ENCODE measurements at regions not wholly inside any gene's neighbourhood (a gene's known extent, or its start where the extent isn't known, plus 50 kb on each side); places are given as distances from the start of the nearest gene placed in this dataset.

GRCh38 chr10:24012249-24012803 lies 196.6 kb upstream of the KIAA1217 start:
- BruUV-seq (replicated peaks), result no TSS peak
- POLR2A ChIA-PET (ENCODE audit: unreplicated experiment), result no interaction called here
- intact Hi-C loops (cut with micrococcal nuclease; ENCODE audit: unreplicated experiment), result no loop called here
- H2AFZ ChIP-seq, result no peak overlapping the region
- H3K27ac ChIP-seq, result no peak overlapping the region
- no peaks in the 10 kb centered on the region for H3F3A ChIP-seq (ENCODE audit: insufficient read depth, low read depth)
- H3K36me3 ChIP-seq (ENCODE audit: low read depth), result no peaks in the 10 kb centered on the region
- no peaks in the 10 kb centered on the region for H3K79me2 ChIP-seq (ENCODE audit: low read depth)
- no peak overlapping the region for H3K4me2 ChIP-seq
- CTCF ChIA-PET, result no interaction called here
- H3K27me3 ChIP-seq (ENCODE audit: insufficient read depth, low read depth), result no peaks in the 10 kb centered on the region
- no peaks in the 10 kb centered on the region for H3K9me3 ChIP-seq (ENCODE audit: insufficient read depth, low read depth)
- H4K20me1 ChIP-seq (ENCODE audit: insufficient read depth), result no peaks in the 10 kb centered on the region
- no peak overlapping the region for H3K4me3 ChIP-seq
- H3K4me1 ChIP-seq (replicated peaks; ENCODE audit: insufficient read depth), result no peaks in the 10 kb centered on the region
- DNase-seq, result no peak
- H3K9me2 ChIP-seq (ENCODE audit: insufficient read depth), result no peaks in the 10 kb centered on the region
- TF ChIP-seq EZH2 (IDR thresholded peaks at IDR 0.05; ENCODE audit: low read depth) (no peak), CTCF (conservative IDR thresholded peaks at IDR 0.05) (no peak)

- Histone ChIP-seq H3K4me1 (replicated peaks; ENCODE audit: insufficient read depth) (0 out of 2 replicates have a peak, but pooled peaks cover 4% of the 10 kb centered on the region), H3K79me2 (ENCODE audit: low read depth) (no peaks in the 10 kb centered on the region), H3F3A (ENCODE audit: insufficient read depth, low read depth) (no peaks in the 10 kb centered on the region), H4K20me1 (ENCODE audit: insufficient read depth) (no peaks in the 10 kb centered on the region), H3K4me2 (no peak overlapping the region), H3K27ac (no peak overlapping the region), H3K9me2 (ENCODE audit: insufficient read depth) (no peaks in the 10 kb centered on the region), H3K4me3 (no peak overlapping the region), H2AFZ (no peak overlapping the region), H3K9me3 (ENCODE audit: insufficient read depth, low read depth) (no peaks in the 10 kb centered on the region), H3K27me3 (ENCODE audit: insufficient read depth, low read depth) (no peaks in the 10 kb centered on the region), H3K36me3 (ENCODE audit: low read depth) (no peaks in the 10 kb centered on the region)
- DNase-seq, result no peak
- no TSS peak for BruUV-seq (replicated peaks)
- TF ChIP-seq EZH2 (IDR thresholded peaks at IDR 0.05; ENCODE audit: low read depth), result no peak
- no peak for TF ChIP-seq CTCF (conservative IDR thresholded peaks at IDR 0.05)
- intact Hi-C loops (cut with micrococcal nuclease; ENCODE audit: unreplicated experiment), result no loop called here
- ChIA-PET POLR2A (ENCODE audit: unreplicated experiment) (no interaction called here), CTCF (interaction anchor here (0.6 kb wide), 1 partner anchor 11 kb away, joined by 3 read pairs; no protein-coding TSS in a partner anchor)
Measured at GRCh38 chr10:24027107-24027506, 181.8 kb upstream of the KIAA1217 start.

GRCh38 chr10:24034571-24034970 lies 174.4 kb upstream of the KIAA1217 start:
- DNase-seq, result no peak
- Histone ChIP-seq H3K79me2 (ENCODE audit: low read depth) (no peaks in the 10 kb centered on the region), H3K9me3 (ENCODE audit: insufficient read depth, low read depth) (no peaks in the 10 kb centered on the region), H2AFZ (no peak overlapping the region), H3F3A (ENCODE audit: insufficient read depth, low read depth) (no peaks in the 10 kb centered on the region), H3K4me2 (no peak overlapping the region), H3K36me3 (ENCODE audit: low read depth) (no peaks in the 10 kb centered on the region), H3K4me1 (replicated peaks; ENCODE audit: insufficient read depth) (no peaks in the 10 kb centered on the region), H3K4me3 (no peak overlapping the region), H3K27me3 (ENCODE audit: insufficient read depth, low read depth) (no peaks in the 10 kb centered on the region), H4K20me1 (ENCODE audit: insufficient read depth) (no peaks in the 10 kb centered on the region), H3K9me2 (ENCODE audit: insufficient read depth) (no peaks in the 10 kb centered on the region), H3K27ac (no peak overlapping the region)
- ChIA-PET CTCF (no interaction called here), POLR2A (ENCODE audit: unreplicated experiment) (no interaction called here)
- intact Hi-C loops (cut with micrococcal nuclease; ENCODE audit: unreplicated experiment), result no loop called here
- no peak for TF ChIP-seq EZH2 (IDR thresholded peaks at IDR 0.05; ENCODE audit: low read depth)
- TF ChIP-seq CTCF (conservative IDR thresholded peaks at IDR 0.05), result no peak
- BruUV-seq (replicated peaks), result no TSS peak
